Activated T-helper 17 cell treated with anti-CD3 and anti-CD28 coated beads, Interleukin-2, amount 50 U/mL, for 72 hours (primary cell): ENCODE measurements at regions not wholly inside any gene's neighbourhood (a gene's known extent, or its start where the extent isn't known, plus 50 kb on each side); places are given as distances from the start of the nearest gene placed in this dataset.
"Not testable (repeated sequence)": the region's sequence is repeated elsewhere in the genome, so short reads cannot be mapped to it uniquely, and the experiment has no call there.

ENCODE experiments used
- ATAC-seq: fragments of 150-1000 bp; cut with Tn5 transposase; replicated peaks from 2 replicates; pipeline ENCODE4 v1.10.0; 2021; ENCODE audit warnings: mild to moderate bottlenecking, moderate library complexity
- H3K27ac Mint-ChIP-seq: one replicate; pipeline ENCODE4 v1.8.0; 2022; ENCODE audit warnings: mixed read lengths
- H3K27me3 Mint-ChIP-seq: one replicate; pipeline ENCODE4 v1.8.0; 2022; ENCODE audit warnings: mixed read lengths
- H3K36me3 Mint-ChIP-seq: one replicate; pipeline ENCODE4 v1.8.0; 2022; ENCODE audit warnings: low read depth, mild to moderate bottlenecking, mixed read lengths
- H3K4me1 Mint-ChIP-seq: one replicate; pipeline ENCODE4 v1.8.0; 2022; ENCODE audit warnings: mixed read lengths
- H3K4me3 Mint-ChIP-seq: one replicate; pipeline ENCODE4 v1.8.0; 2022; ENCODE audit warnings: mild to moderate bottlenecking, mixed read lengths
- H3K9me3 Mint-ChIP-seq: one replicate; pipeline ENCODE4 v1.8.0; 2022; ENCODE audit warnings: mixed read lengths

DNA sequence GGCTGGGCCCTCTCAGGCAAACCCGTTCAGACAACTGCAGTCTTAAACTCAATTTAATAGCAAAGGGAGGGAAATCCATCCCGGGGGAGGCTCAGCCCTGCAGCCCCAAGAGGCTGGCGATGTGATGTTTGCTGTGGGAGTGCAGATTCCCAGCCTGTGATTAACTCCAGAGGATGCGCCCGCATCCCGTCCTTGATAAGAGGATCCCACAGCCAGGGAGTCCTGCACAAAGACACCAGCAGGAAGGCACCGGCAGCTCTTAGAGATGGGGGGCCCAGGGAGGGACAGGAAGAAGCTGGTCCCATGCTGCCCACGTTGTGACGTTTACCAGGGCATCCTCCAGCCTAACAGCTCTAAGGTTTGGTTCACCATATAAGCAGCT lies 64.7 kb downstream of the MRPL36 start:
- no peak for ATAC-seq
- no peaks in the 10 kb centered on the region for H3K9me3 Mint-ChIP-seq
- no peaks in the 10 kb centered on the region for H3K4me1 Mint-ChIP-seq
- H3K4me3 Mint-ChIP-seq = no peak overlapping the region
- H3K36me3 Mint-ChIP-seq = no peaks in the 10 kb centered on the region
- H3K27ac Mint-ChIP-seq = no peak overlapping the region
- peaks cover 16% of the 10 kb centered on the region for H3K27me3 Mint-ChIP-seq

DNA sequence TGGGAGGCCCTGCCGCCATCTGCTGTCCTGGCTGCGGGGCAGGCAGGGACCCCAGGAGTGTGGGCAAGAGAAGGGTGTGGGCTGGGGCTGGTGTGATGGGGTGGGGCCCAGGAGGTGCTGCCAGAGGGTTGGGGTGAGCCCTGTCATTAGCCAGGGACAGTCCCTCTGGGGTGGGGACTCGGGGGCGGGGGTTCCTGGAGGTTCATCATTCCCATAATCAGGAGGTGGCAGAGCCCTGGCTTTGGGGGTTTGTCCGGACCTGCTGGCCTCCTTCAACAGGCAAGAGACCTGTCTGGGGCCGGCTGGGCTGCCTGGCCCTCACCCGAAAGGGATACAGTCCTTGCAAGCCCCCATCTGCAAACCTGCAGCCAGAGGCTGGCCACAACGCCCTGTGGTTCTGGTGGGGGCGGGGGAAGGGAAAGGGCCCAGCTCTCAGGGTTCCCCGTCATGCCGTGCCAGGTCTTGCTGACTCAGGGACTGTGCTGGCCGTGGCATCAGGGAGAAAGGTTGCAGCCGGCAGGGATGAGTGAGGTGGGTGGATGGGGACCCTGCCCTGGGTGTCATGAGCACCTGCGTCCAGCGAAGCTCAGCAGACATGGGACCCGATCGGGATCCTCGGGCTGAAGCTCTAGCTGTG lies 65.2 kb downstream of the MRPL36 start:
- Mint-ChIP-seq H3K27me3 (peaks cover 13% of the 10 kb centered on the region), H3K9me3 (no peaks in the 10 kb centered on the region), H3K4me1 (no peaks in the 10 kb centered on the region), H3K27ac (no peak overlapping the region), H3K4me3 (no peak overlapping the region), H3K36me3 (no peaks in the 10 kb centered on the region)
- ATAC-seq = no peak

DNA sequence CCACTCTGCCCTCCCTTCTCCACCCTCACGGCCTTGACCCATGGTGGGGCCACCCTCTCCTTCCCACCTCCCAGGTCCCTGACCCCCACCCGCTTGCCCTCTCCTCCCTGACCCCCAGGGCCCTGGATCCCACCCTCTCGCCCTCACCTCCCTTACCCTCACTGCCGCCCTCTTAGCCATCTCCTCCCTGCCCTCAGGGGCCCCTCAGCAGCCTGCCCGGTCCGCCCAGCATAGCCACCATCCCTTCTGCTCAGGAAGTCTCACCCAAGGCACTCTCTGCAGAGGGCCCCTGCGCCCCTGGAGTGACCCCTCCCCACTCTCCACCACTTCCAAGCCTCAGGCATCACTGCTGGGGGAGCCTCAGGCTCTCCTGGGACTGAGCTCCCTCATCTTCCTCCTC lies 66.3 kb downstream of the MRPL36 start:
- H3K4me3 Mint-ChIP-seq = no peak overlapping the region
- H3K36me3 Mint-ChIP-seq = no peaks in the 10 kb centered on the region
- no peaks in the 10 kb centered on the region for H3K9me3 Mint-ChIP-seq
- no peak overlapping the region for H3K27ac Mint-ChIP-seq
- H3K4me1 Mint-ChIP-seq = no peaks in the 10 kb centered on the region
- ATAC-seq = no peak
- peaks cover 11% of the 10 kb centered on the region for H3K27me3 Mint-ChIP-seq

DNA sequence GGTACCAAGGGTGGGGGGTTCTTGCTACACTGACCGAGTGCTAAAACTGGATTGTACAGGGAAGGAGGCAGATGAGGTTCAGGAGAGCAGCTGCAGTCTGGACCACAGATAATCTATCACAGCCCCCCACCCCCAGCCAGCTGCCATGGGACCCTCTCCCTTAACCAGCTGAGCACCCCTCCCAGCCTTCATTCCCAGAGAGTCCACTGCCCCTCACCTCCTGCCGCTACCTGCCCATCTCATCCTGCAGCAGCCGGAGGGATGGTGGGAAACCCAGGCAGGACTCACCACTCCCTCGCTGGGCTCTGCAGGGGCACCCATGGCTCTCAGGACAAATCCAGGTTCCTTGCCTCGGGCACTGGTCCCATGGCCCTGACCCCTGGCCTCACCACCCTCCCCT lies 66.7 kb downstream of the MRPL36 start:
- H3K9me3 Mint-ChIP-seq = no peaks in the 10 kb centered on the region
- no peak for ATAC-seq

DNA sequence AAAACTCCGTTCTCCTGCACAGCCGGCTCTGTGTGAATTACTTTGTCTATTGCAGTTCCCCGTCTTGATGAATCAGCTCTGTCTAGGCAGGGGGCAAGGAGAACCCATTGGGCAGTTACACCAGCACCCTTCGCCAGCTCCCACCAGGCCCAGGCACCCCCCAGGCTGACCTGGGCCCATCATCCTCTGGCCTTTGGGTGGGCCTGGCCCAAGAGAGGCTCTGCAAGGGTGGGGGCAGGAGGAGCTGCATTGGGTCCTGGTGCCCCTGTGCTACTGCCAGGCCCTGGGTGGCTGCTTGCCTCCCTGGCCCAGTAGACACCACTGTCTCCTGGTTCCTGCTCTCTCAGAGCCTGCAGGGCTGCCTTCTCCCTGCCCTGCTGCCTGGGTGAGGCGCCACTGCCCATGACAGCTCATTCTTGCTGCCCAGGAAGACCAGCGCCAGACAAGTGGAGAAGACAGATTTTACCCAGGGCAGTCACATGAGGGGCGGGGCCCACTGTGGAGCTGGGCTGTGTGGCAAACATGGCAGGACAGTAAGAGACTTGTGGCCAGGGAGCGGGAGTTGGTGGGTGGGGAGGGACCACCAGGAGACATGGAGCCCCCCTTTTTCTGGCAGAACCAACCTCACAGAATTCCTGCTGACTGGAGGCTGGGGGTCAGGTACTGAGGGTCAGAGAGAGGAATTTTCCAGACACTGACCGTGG lies 67.2 kb downstream of the MRPL36 start:
- H3K27me3 Mint-ChIP-seq = peaks cover 11% of the 10 kb centered on the region
- H3K4me3 Mint-ChIP-seq = no peak overlapping the region
- no peaks in the 10 kb centered on the region for H3K4me1 Mint-ChIP-seq
- no peak for ATAC-seq
- no peaks in the 10 kb centered on the region for H3K36me3 Mint-ChIP-seq
- no peak overlapping the region for H3K27ac Mint-ChIP-seq
- H3K9me3 Mint-ChIP-seq = no peaks in the 10 kb centered on the region

More for the DNA sequence above, 66.7 kb downstream of the MRPL36 start:
- Mint-ChIP-seq H3K4me1 (no peaks in the 10 kb centered on the region), H3K4me3 (no peak overlapping the region), H3K27ac (no peak overlapping the region), H3K27me3 (peaks cover 11% of the 10 kb centered on the region), H3K36me3 (no peaks in the 10 kb centered on the region)

DNA sequence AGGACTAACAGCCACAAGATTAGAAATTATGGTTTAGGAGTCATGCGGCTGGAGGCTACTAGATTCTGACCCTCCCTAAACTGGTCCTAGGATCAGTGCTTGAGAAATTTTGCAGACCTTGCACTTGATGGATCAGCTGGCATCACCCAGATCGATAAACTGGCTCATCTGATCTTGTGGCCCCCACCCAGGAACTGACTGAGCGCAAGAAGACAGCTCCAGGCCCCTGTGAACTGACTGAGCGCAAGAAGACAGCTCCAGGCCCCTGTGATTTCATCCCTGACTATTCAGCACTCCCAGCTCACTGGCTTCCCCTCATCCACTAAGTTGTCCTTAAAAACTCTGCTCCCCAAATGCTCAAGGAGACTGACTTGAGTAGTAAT lies 67.8 kb downstream of the MRPL36 start:
- not testable (repeated sequence) for H3K4me3 Mint-ChIP-seq, H3K27ac Mint-ChIP-seq, ATAC-seq, H3K36me3 Mint-ChIP-seq, H3K9me3 Mint-ChIP-seq, H3K4me1 Mint-ChIP-seq
- peaks cover 11% of the 10 kb centered on the region for H3K27me3 Mint-ChIP-seq

DNA sequence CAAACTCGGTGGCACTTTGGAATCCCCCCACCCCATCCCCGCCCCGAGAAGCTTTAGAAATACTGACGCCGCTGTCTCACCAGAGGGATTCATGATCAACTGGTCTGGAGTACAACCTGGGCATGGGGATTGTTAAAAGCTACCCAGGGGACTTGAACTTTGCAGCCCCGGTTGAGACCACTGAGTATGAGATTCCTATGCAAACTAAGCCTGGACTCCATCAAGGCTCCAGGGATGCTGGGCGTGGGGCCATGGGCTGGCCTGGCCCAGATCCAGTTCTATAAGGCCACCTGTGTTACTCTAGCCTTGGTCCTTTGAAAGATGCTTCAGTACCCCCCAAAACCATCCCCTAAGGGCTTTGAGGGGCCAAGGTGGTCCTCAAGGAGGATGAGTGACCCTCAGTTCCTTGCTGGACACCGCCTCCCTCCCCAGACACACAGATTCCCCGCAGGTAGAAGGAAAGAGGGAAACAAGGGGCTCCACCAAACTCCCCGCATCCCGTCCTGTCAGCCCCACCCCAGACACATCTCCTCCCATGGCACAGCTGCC lies 68.5 kb downstream of the MRPL36 start:
- Mint-ChIP-seq H3K27me3 (peaks cover 13% of the 10 kb centered on the region), H3K4me3 (no peak overlapping the region), H3K9me3 (no peaks in the 10 kb centered on the region), H3K4me1 (no peaks in the 10 kb centered on the region), H3K27ac (no peak overlapping the region), H3K36me3 (no peaks in the 10 kb centered on the region)
- ATAC-seq = no peak

DNA sequence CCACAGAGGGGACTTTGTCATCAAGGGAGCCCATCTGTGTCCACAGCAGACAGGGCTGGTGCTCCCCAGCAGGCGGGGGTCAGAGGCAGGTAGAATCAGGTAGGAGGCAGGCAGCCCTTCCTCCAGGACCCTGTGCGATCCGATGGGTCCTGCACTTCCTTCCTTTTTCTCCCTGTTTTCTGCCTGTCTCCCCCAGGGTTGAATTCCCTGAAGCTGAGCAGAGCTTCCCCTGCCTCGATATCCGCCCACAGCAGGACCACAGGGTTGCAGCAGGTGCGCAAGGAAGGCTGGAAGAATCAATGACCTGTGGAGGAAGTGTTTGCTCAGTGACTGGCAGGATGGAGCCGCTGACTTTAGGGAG lies 69.2 kb downstream of the MRPL36 start:
- Mint-ChIP-seq H3K27me3 (peaks cover 16% of the 10 kb centered on the region), H3K9me3 (no peaks in the 10 kb centered on the region), H3K4me1 (no peaks in the 10 kb centered on the region), H3K4me3 (no peak overlapping the region), H3K36me3 (no peaks in the 10 kb centered on the region), H3K27ac (no peak overlapping the region)
- no peak for ATAC-seq

DNA sequence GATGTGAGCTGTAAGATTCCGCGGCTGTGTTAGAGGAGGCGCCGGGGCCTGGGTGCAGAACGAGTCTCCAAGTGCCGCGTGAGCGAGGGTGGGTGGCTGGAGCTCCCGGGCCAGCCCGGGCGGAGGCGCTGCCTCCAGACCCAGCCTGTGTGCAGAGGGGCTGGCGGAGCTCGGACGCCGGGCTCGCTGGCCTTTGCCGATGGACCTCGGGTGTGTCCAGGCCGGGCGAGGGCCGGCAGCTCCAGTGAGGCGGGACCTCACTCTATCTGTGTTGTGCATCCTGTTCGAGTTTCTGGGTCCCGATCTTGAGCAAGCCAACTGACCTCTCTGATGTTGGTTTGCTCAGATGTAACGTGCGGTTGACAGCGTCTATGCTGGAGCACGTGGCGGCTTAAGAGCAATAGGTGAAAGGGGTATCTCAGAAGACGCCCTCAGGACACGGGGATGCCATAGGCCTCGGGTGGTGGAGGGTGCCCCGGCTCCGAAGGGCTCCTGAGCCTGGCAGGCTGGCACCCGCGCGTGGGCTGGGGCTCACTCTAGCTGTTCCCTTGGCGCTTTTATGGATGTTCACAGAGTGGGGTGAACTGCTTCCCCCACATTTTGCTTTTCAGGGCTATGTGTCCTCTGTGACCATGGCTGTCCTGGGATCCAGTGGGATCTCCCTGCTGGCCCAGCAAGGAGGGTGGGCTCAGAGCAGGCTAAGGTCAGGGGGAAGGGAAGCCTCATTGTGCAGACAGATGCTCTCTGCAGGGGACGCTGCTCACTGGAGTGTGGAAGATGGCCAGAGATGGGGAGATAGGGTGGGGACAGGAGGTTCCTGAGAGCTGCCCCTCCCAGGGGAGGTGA lies 69.8 kb downstream of the MRPL36 start:
- Mint-ChIP-seq H3K9me3 (no peaks in the 10 kb centered on the region), H3K27ac (no peak overlapping the region), H3K27me3 (peaks cover 16% of the 10 kb centered on the region), H3K4me1 (no peaks in the 10 kb centered on the region), H3K4me3 (no peak overlapping the region), H3K36me3 (no peaks in the 10 kb centered on the region)
- ATAC-seq = no peak

DNA sequence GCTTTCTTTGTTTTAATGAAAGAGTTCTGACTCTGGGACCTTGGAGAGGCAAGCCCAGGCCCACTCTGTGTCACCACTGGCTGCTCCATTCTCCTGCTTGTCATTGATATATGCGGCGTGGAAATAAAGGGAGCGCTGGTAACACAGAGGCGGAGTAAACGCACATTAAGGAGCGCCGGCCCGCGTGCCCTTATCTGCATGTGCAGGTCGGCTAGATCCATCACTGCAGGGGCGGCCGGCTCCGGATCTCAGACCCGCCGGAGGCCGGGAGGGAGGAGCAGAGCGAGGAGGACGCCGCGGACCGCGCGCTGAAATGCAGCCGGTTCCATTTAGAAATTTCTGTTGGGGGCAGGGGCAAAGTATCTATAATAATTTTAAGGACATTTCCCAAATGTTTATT lies 70.8 kb downstream of the MRPL36 start:
- H3K36me3 Mint-ChIP-seq = no peaks in the 10 kb centered on the region
- peaks cover 16% of the 10 kb centered on the region for H3K27me3 Mint-ChIP-seq
- H3K9me3 Mint-ChIP-seq = no peaks in the 10 kb centered on the region
- no peak for ATAC-seq
- H3K4me1 Mint-ChIP-seq = no peaks in the 10 kb centered on the region
- no peak overlapping the region for H3K4me3 Mint-ChIP-seq
- H3K27ac Mint-ChIP-seq = no peak overlapping the region

DNA sequence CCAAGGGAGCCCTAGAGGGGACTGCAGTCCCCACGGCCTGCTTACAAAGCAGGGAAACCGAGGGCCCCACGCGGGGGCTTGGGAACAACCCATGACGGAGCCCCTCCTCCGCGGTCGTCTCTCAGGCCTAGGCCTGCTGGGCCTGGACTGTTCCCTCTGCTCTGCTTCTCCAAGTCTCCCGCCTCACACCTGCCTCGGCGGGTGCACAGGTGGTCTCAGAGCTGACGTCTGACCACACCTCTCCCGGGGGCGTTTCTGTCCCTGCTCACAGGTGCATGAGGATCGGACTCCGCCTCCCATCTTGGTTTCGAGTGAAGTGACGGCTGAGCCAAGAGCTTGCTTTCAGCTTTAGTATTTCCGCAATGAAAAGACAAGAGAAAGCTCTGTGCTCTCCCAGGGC lies 72.1 kb downstream of the MRPL36 start:
- no peak overlapping the region for H3K4me3 Mint-ChIP-seq
- no peak for ATAC-seq
- H3K27me3 Mint-ChIP-seq = peaks cover 16% of the 10 kb centered on the region

DNA sequence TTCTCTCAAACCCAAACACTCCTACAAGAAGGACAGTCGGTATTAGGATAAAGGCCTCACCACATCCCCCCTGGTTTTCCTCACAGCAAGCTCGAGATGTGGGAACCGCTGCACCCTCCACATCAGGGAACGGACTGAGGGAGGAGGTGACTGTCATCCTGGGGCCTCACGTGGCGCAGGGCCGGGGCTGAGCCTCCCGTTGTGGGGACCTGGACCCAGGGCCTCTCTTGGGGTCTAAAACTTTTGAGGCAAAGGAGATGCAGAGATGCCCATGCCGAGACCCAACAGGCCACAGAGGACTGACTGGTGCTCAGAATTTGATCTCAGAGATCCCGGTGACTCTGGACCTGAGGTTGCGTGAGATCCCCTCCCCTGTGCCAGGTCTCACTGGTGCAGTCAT lies 72.7 kb downstream of the MRPL36 start:
- Mint-ChIP-seq H3K27ac (no peak overlapping the region), H3K4me3 (no peak overlapping the region)

More for the DNA sequence above, 72.1 kb downstream of the MRPL36 start:
- H3K4me1 Mint-ChIP-seq = no peaks in the 10 kb centered on the region
- no peaks in the 10 kb centered on the region for H3K36me3 Mint-ChIP-seq
- no peak overlapping the region for H3K27ac Mint-ChIP-seq
- no peaks in the 10 kb centered on the region for H3K9me3 Mint-ChIP-seq

DNA sequence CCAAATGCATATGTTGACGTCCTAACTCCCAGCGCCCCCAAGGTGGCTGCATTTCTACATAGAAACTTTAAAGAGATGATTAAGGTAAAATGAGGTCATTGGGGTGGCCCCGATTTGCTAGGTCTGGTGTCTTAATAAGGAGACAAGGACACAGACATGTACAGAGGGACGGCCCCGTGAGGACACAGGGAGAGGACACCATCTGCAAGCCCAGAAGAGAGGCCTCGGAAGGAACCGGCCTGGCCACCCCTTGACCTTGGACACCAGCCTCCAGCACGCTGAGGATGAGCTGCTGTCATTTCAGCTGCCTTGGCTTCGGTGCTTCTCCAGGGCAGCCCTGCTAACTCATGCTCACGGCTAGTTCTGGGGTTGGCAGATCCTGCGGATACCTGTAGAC lies 73.2 kb downstream of the MRPL36 start:
- Mint-ChIP-seq H3K27ac (no peak overlapping the region), H3K9me3 (no peaks in the 10 kb centered on the region), H3K36me3 (no peaks in the 10 kb centered on the region), H3K4me1 (no peaks in the 10 kb centered on the region), H3K4me3 (no peak overlapping the region), H3K27me3 (peaks cover 14% of the 10 kb centered on the region)
- ATAC-seq = no peak

More for the DNA sequence above, 72.7 kb downstream of the MRPL36 start:
- ATAC-seq = no peak
- Mint-ChIP-seq H3K36me3 (no peaks in the 10 kb centered on the region), H3K9me3 (no peaks in the 10 kb centered on the region), H3K27me3 (peaks cover 16% of the 10 kb centered on the region), H3K4me1 (no peaks in the 10 kb centered on the region)

DNA sequence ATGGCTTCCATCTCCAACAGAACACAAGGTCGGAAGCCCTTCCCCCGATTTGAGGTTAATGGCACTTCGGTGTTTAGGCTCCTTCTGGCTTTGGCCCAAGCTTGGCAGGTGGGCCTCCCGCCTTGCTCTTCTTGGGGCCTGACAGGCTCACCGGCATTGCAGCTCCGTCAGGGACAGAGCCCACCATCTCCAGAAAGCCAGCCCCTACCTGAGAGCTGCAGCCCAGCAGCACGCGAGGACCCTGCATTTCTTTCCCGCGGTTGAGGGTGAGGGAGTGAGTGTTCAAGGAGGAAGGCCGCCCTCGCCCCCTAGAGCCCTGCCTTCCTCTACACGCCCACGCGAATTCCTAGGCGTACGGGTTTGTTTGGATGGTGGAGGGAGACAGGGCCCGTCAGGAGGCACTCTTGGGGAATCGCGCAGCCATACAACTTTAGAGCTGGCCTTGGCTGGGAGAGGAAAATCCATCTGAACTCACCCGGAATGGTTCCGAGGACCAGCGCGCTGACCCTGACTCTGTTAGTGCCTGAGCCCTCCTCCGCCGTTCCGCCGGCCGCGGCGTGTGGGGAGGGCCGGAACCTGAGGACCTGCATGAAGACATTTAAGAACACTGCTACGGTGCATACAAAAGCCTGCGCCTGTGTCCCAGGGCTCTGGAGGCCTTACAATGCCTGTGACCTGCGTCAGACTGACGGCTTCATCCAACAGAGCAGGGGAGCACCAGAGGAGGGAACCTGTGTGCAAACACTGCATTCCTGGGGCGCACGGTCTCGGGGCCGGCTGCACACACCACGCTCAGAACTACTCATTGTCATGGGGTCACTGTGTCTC lies 73.8 kb downstream of the MRPL36 start:
- no peak overlapping the region for H3K27ac Mint-ChIP-seq
- ATAC-seq = no peak
- H3K9me3 Mint-ChIP-seq = no peaks in the 10 kb centered on the region
- H3K4me1 Mint-ChIP-seq = no peaks in the 10 kb centered on the region
- no peaks in the 10 kb centered on the region for H3K36me3 Mint-ChIP-seq
- peaks cover 15% of the 10 kb centered on the region for H3K27me3 Mint-ChIP-seq
- peak overlapping the region; percentile 7 for H3K4me3 Mint-ChIP-seq
